ENCODE measurements at regions not wholly inside any gene's neighbourhood (a gene's known extent, or its start where the extent isn't known, plus 50 kb on each side); places are given as distances from the start of the nearest gene placed in this dataset.

DNA sequence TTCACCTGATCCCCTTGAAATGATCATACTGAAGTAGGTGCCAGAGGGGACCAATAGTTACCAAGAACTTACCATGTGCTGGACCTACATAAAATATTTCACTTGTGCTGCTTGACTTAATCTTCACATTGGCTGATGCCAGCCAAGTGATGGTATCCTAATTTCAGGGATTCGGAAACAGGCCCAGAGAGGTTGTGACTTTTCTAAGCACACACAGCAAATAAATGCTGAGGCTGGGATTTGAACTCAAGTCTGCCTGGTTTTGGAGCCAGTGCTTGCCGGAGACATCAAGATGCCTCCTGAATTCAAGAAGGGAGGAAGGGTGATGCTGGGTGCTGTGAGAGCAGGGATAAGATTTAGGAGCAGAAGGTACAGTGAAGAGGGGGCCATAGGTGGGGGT is 173.5 kb upstream of the LHX5 start:
- Histone ChIP-seq H3K27me3 (ENCODE audit: insufficient read depth, poor library complexity, severe bottlenecking) (peaks cover 10% of the 10 kb centered on the region), H3K4me3 (replicated peaks; ENCODE audit: insufficient read depth, low read length) (no peak overlapping the region), H3K27ac (replicated peaks) (no peak overlapping the region)
- no peak for TF ChIP-seq SPI1 (IDR thresholded peaks at IDR 0.05; ENCODE audit: borderline replicate concordance, low read depth)
- no peak for TF ChIP-seq GABPA (IDR thresholded peaks at IDR 0.05; ENCODE audit: low read depth)
- TF ChIP-seq, protein P1, sequence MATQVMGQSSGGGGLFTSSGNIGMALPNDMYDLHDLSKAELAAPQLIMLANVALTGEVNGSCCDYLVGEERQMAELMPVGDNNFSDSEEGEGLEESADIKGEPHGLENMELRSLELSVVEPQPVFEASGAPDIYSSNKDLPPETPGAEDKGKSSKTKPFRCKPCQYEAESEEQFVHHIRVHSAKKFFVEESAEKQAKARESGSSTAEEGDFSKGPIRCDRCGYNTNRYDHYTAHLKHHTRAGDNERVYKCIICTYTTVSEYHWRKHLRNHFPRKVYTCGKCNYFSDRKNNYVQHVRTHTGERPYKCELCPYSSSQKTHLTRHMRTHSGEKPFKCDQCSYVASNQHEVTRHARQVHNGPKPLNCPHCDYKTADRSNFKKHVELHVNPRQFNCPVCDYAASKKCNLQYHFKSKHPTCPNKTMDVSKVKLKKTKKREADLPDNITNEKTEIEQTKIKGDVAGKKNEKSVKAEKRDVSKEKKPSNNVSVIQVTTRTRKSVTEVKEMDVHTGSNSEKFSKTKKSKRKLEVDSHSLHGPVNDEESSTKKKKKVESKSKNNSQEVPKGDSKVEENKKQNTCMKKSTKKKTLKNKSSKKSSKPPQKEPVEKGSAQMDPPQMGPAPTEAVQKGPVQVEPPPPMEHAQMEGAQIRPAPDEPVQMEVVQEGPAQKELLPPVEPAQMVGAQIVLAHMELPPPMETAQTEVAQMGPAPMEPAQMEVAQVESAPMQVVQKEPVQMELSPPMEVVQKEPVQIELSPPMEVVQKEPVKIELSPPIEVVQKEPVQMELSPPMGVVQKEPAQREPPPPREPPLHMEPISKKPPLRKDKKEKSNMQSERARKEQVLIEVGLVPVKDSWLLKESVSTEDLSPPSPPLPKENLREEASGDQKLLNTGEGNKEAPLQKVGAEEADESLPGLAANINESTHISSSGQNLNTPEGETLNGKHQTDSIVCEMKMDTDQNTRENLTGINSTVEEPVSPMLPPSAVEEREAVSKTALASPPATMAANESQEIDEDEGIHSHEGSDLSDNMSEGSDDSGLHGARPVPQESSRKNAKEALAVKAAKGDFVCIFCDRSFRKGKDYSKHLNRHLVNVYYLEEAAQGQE (IDR thresholded peaks at IDR 0.05; ENCODE audit: insufficient replicate concordance, low read depth), result no peak
- TF ChIP-seq POLR2AphosphoS5 (IDR thresholded peaks at IDR 0.05; ENCODE audit: low read depth), result no peak
- TF ChIP-seq, protein P2, sequence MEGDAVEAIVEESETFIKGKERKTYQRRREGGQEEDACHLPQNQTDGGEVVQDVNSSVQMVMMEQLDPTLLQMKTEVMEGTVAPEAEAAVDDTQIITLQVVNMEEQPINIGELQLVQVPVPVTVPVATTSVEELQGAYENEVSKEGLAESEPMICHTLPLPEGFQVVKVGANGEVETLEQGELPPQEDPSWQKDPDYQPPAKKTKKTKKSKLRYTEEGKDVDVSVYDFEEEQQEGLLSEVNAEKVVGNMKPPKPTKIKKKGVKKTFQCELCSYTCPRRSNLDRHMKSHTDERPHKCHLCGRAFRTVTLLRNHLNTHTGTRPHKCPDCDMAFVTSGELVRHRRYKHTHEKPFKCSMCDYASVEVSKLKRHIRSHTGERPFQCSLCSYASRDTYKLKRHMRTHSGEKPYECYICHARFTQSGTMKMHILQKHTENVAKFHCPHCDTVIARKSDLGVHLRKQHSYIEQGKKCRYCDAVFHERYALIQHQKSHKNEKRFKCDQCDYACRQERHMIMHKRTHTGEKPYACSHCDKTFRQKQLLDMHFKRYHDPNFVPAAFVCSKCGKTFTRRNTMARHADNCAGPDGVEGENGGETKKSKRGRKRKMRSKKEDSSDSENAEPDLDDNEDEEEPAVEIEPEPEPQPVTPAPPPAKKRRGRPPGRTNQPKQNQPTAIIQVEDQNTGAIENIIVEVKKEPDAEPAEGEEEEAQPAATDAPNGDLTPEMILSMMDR (IDR thresholded peaks at IDR 0.05; ENCODE audit: insufficient read depth, low read length), result no peak
- no peak for DNase-seq (ENCODE audit: low read depth in 1 of 2, low spot score in 1 of 2)

DNA sequence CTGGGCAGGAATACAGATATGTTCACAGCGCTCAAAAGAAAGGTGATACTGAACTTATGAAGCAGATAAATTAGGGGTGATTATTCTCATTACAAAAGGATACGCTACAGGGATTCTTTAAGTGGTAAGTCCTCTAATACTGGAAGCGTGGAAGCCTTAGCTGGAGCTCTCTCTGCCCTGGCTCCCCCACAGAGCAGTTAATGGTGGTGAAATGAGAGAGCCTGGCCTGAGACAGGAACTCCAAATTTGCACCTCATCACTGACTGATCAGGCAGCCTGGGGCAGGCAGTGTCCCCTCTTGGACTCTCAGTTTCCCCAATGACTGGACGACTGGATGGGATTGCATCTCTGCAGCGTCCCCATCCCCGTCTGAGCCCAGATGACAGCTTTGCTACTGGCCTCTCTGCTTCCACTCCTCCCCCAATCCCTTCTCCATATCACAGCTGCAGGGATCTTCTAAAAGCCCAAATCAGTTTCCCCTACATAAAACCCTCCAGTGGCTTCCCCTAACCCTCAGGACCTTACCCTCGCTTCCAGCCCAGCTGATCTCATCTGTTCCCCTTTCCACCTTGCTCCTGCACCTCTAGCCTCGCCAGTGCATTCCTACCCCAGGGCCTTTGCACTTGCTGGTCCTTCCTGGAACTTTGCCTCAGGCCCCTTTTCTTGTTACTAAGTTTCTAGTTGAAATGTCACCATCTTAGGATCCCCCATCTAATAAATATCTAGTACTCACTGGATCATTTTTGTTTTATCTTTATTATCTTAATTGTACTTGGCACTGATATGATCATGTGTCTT is 171.7 kb upstream of the LHX5 start:
- TF ChIP-seq, protein P1 (IDR thresholded peaks at IDR 0.05; ENCODE audit: insufficient replicate concordance, low read depth), result no peak
- TF ChIP-seq GABPA (IDR thresholded peaks at IDR 0.05; ENCODE audit: low read depth) (no peak), SPI1 (IDR thresholded peaks at IDR 0.05; ENCODE audit: borderline replicate concordance, low read depth) (no peak), POLR2AphosphoS5 (IDR thresholded peaks at IDR 0.05; ENCODE audit: low read depth) (no peak)
- TF ChIP-seq, protein P2 (IDR thresholded peaks at IDR 0.05; ENCODE audit: insufficient read depth, low read length), result no peak
- Histone ChIP-seq H3K27ac (replicated peaks) (no peak overlapping the region), H3K4me3 (replicated peaks; ENCODE audit: insufficient read depth, low read length) (no peak overlapping the region), H3K27me3 (ENCODE audit: insufficient read depth, poor library complexity, severe bottlenecking) (peaks cover 8% of the 10 kb centered on the region)
- no peak for DNase-seq (ENCODE audit: low read depth in 1 of 2, low spot score in 1 of 2)

DNA sequence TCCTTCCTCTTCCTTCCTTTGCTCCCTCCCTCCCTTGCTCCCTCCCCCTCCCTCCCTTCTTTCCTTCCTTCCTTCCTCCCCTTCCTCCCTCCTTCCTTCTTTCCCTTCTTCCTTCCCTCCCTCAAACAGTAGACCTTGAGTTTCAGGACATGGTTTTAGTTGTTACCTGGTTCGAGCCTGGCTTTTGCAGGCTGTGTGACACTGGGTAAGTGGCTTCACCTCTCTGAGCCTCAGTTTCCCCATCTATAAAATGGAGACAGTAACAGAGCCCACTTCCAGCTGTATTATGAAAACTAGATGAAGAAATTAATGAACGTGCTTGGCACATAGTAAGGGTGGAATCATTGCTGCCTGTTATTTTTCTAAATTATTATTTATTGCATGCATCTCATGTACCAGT is 171.0 kb upstream of the LHX5 start:
- no peak for TF ChIP-seq SPI1 (IDR thresholded peaks at IDR 0.05; ENCODE audit: borderline replicate concordance, low read depth)
- TF ChIP-seq POLR2AphosphoS5 (IDR thresholded peaks at IDR 0.05; ENCODE audit: low read depth), result no peak
- TF ChIP-seq, protein P1 (IDR thresholded peaks at IDR 0.05; ENCODE audit: insufficient replicate concordance, low read depth), result no peak
- no peak for TF ChIP-seq GABPA (IDR thresholded peaks at IDR 0.05; ENCODE audit: low read depth)
- TF ChIP-seq, protein P2 (IDR thresholded peaks at IDR 0.05; ENCODE audit: insufficient read depth, low read length), result no peak
- Histone ChIP-seq H3K27me3 (ENCODE audit: insufficient read depth, poor library complexity, severe bottlenecking) (peaks cover 8% of the 10 kb centered on the region), H3K4me3 (replicated peaks; ENCODE audit: insufficient read depth, low read length) (no peak overlapping the region), H3K27ac (replicated peaks) (no peak overlapping the region)
- DNase-seq (ENCODE audit: low read depth in 1 of 2, low spot score in 1 of 2), result no peak

Data from HL-60 (cell line).